Iris pigment epithelial cell (primary cell): ENCODE measurements at regions not wholly inside any gene's neighbourhood (a gene's known extent, or its start where the extent isn't known, plus 50 kb on each side); places are given as distances from the start of the nearest gene placed in this dataset.

Source experiments
- DNase-seq: peaks from one replicate; pipeline ENCODE4 v3.0.0-alpha.2; 2011; ENCODE audit warnings: low read depth

- no peak for DNase-seq
These were observed 80.4 kb upstream of the CD93 start for GRCh38 chr20:23166563-23166962.

- no peak for DNase-seq
These were observed 79.8 kb upstream of the CD93 start for GRCh38 chr20:23165964-23166363.

DNA sequence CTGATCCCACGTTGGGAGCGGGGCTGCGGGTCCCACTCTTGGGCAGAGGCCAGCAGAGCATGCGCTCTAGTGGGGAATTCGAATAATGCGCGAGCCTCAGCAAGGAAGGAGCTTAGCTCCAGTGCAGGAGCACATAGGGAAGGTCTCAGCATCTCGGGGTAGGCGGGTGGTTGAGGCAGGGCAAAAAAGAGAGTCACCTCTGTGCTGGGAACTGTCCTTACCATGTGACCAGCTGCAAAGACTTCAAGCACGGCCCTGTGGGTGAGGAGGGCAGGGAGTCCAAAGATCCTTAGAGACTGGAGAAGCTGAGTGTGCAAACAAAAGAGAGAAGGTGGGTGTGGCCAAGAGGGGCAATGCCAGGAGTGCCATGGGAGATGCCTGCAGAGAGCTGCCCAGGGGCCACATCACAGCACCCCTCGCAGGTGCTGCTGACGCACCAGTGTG lies 79.2 kb upstream of the CD93 start:
- DNase-seq: no peak

DNA sequence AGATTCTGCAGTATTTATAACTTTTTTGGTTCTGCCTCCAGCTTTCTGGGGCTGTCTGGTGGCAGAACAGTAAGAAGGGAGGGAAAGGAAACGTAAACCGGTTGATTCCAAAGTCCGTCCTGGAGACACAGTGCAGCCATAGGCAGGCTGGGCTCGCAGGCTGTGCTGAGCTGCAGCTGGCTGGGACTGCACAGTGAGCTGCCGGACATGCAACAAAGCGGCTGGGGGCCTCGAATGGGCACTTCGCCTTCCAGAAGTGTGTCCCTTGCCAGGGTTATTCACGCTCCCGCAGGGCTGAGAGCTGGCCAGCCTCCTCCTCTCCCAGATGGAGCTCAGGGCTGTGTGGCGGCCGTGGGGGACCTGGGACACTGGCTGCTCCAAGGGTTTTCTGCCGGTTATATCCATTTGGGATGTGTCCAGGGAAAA lies 78.1 kb upstream of the CD93 start:
- no peak for DNase-seq

GRCh38 chr20:23163562-23163961 lies 77.4 kb upstream of the CD93 start:
- no peak for DNase-seq

DNA sequence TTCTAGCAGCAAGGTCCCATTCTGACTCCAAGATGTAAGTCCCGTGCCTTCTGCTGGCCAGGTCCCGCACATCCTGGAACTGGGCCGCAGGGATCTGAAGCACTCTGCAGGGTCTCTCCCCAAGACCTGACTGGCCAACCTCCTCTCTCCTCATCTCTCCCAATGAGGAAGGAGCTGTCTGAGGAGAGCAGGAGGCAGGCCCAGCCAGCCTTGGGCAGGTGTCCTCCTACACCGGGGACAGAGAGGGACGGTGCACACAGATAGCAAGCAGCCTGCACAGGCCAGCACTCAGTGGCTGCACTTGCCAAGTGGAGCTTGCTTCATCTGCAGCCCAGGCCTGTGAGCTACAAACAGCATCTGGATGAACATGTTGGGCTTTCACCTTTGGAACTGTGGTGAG lies 76.8 kb upstream of the CD93 start:
- no peak for DNase-seq

GRCh38 chr20:23161968-23162696 lies 76.0 kb upstream of the CD93 start:
- DNase-seq: peak; percentile 98

- no peak for DNase-seq
These were observed 75.2 kb upstream of the CD93 start for GRCh38 chr20:23161244-23161891.

GRCh38 chr20:23160536-23161243 lies 74.6 kb upstream of the CD93 start:
- no peak for DNase-seq

- DNase-seq: peak; percentile 61
These were observed 73.8 kb upstream of the CD93 start for GRCh38 chr20:23159947-23160318.

- no peak for DNase-seq
These were observed 73.3 kb upstream of the CD93 start for GRCh38 chr20:23159256-23159946.

- DNase-seq: no peak
These were observed 71.6 kb upstream of the CD93 start for GRCh38 chr20:23157734-23158133.

- DNase-seq: no peak
These were observed 70.8 kb upstream of the CD93 start for GRCh38 chr20:23156842-23157423.

DNA sequence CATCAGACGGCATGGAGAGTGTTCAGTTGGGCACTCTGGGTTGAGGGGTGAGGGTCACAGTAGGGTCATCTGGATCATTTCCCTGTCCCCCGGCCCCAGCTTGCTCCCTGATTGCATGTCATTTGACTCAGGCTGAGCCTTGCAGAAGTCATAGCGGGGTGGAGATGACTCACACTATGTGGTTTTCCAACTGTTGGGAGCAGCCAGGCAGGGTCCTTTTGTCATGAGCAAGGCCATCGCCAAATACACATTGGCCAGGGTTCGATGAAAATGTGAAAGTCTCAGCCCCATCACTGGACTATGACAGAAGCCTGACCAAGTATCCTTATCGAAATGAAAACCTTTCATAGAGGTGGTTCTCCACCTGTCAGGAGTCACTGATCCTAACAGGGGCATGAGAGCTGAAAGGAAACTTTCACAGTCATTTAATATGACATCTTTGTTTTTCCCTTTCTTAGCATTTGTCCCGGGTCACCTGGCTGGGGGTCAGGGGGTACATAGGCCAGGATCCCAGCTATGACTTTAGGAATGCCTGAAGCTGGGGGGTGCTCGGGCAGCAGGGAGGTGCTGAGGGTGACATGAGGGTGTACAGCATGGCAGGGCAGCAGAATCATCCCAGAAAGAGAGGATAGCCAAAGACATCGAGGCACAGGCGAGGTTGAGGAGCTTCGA lies 70.2 kb upstream of the CD93 start:
- peak; percentile 68 for DNase-seq

DNA sequence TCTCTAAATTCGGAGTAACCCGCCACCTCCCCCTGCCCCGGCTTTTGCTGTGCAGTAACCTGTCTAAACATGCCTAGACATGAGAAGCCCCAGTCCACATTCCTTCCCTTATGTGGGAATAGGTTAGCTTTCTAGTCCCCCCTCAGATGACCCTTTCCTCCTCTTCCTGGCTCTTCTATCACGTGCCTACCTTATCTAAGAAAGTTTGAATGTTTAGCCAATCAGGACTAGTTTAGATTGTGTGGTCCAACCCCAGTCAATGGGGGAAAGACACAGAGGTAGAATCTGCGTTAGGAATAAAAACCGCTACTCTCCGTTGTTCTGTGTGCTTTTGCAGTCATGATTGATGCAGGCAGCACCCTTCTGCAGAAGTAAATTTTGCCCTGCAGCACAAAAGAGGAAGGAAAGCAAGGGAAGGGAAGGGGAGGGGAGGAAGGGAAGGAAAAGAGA lies 69.0 kb upstream of the CD93 start:
- DNase-seq: no peak

GRCh38 chr20:23153696-23154341 lies 67.7 kb upstream of the CD93 start:
- no peak for DNase-seq

GRCh38 chr20:23152902-23153301 lies 66.8 kb upstream of the CD93 start:
- DNase-seq: no peak

- peak; percentile 62 for DNase-seq
These were observed 66.3 kb upstream of the CD93 start for GRCh38 chr20:23152308-23152892.

DNA sequence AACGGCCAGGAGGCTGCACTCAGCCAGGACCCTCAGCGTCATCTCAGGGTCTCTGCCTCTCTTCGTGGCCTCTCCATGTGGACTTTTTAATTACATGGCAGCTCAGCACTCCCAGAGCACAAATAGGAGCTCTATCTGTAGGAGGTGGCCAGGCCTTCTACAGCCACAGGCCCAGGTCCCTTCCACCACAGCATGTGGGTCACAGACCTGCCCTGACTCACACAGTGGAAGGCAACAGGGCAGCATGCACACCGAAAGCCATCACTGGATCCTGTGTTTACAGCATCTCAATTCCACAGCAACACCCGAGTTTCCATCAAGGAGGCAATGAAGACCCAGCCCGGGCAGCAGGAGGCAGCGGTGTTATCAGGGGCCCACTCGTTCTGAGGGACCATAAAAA lies 65.8 kb upstream of the CD93 start:
- no peak for DNase-seq

DNA sequence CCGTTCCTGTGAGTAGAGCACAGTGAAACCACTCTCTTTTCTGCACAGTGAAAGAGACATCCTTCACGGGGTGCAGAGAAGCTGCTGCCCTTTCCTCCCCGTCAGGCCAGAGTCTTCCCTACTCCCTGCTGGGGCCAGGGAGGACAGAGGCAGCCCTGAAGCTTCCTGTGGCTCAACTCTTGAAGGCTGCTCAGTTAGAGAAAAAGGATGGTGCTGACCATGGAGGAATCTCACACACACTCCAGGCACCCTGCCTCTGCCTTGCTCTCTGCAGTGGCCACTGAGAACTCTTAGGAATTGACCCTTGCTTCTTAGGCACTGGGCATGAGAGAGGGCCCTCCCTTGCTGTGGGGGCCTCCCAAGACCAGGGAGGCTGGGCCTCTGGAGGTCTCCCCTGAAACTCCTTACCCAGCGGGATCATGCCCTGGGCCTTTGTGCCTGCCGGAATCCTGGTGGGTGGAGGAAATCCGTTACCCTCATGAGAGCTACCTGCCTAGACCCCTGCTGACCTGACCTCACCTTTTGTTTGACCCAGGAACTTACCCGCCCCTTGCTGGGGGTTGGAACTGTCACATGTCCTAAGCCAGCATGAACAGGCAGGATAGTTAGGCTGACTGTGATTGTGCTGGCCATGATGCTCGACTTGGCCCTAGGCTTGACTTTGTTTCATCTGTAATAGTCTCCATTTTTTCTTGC lies 65.0 kb upstream of the CD93 start:
- DNase-seq: no peak
